GM19397 (cell line): ENCODE measurements at regions not wholly inside any gene's neighbourhood (a gene's known extent, or its start where the extent isn't known, plus 50 kb on each side); places are given as distances from the start of the nearest gene placed in this dataset.

Experiments
- ATAC-seq: cut with Tn5 transposase; IDR thresholded peaks from one replicate; pipeline ENCODE4 v1.9.1; 2021; ENCODE audit warnings: mild to moderate bottlenecking, moderate library complexity; ENCODE audit not compliant: unreplicated experiment

DNA sequence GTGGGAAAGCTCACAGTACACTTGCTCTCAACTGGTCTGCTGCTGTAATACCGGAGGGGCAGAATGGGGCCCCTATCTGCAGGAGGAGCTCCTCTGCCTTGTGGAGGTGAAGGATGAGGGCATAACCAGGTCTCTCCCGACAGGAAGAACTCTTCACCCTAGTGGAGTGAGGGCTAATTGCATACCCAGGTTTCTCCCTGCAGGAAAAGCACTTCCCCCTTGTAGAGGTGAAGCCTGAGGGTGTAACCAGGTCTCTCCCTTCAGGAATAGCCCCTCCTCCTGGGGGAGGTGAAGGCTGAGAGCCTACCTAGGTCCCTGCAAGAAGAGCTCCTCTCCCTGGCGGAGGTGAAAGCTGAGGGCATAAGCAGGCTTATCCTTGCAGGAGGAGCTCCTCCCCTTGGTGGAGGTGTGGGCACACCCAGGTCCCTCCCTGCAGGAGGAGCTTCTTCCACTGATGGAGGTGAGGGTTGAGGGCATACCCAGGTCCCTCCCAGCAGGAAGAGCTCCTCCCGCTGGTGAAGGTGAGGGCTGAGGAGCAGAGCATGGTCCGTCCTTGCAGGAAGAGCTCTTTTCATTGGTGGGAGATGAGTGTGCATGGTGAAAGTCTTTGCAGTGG, 954.1 kb downstream of the NLGN4Y start:
- no peak for ATAC-seq

DNA sequence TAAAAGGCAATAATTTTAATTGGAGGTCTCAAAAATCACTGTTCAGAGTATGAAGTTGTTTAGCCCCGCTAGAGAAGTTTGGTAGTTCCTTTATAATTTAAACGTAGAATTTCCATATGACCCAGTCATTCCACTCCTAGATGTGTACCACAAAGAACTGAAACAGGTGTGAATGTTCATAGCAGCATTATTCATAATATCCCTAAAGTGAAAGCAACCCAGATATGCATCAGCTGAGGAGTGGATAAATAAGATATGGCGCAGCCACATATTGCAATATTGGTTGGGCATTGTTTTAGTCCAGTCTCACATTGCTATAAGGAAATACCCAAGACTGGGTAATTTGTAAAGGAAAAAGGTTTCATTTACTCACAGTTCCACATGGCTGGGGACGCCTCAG, 976.2 kb downstream of the NLGN4Y start:
- no peak for ATAC-seq

DNA sequence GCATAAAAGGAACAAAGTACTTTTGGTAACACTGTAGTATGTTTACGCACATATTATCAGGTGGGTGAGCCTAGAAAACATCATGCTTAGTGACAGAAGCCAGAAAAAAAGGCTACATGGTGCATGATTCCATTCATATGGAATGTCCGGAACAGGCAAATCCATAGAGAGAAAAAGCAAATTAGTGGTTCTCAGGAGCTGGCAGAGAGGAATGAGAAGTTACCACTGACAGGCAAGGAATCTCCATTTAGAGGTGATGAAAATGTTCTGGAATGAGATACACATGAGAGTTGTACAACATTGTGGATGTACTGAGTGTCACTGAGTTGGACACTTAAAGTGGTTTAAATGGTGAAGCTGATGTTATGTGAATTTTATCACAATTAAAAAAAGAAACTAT, 976.9 kb downstream of the NLGN4Y start:
- ATAC-seq: no peak

DNA sequence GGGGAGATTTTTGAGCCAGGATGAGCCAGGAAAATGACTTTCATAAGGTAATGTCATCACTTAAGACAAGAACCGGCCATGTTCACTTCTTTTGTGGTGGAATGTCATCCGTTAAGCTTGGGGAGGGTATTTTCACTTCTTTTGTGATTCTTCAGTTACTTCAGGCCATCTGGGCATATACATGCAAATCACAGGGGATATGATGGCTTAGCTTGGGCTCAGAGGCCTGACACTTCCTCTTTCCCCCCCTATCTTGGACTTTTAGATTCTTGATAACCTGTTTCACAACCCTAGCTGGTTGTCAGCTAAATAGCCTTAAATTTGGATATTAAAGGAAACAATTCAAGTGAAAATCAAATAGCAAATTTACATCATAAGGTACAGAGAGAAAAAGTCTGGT, 986.0 kb downstream of the NLGN4Y start:
- ATAC-seq: no peak

DNA sequence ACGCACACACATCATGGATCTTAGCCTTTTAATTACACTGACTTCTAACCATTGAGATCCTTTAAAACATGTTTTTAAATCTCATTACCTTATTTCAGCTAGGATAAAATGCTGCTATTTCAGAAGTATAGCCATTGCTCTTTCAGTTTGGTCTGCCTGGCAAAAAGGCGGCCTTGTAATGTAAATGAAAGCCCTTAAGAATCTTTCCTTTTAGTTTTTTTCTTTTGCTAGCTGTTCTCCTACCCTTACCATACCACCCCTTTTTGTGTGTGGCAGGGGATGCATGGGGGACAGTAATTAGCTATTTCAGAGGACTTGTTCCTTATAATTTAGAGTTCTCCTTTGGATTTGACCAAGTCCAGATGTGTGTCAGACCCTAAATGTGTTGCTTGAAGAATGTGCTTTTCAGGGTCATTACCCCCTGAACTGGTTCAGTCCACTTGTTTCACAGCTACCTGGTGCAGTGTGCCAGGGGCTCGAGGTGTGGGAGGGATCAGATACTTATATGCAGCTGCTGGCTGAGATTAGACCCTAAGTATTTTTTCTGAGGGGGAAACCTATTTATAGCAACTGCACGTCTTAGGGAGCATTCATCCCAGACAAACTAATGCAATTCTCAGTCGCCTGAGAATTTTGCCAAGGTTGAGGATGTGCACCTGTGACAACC, 986.8 kb downstream of the NLGN4Y start:
- ATAC-seq: no peak

DNA sequence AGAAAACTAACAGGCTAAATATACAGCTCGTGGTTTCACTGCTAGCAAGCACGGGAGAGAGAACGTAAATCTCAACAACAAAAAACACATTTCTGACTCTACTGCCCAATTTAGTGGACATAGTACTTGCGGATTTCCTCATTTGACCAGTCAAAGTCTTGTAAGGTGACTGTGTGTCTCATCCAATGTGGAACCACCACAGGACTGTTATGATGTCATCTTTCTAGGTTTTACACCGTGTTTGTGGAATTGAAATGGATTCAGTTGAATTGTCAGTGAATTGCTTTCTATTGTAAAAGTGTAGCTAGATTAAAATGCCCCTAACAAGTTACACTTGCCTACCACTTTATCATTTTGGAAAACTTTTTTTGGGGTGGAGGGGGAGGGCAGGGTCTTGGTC, 1010.8 kb downstream of the NLGN4Y start:
- no peak for ATAC-seq

DNA sequence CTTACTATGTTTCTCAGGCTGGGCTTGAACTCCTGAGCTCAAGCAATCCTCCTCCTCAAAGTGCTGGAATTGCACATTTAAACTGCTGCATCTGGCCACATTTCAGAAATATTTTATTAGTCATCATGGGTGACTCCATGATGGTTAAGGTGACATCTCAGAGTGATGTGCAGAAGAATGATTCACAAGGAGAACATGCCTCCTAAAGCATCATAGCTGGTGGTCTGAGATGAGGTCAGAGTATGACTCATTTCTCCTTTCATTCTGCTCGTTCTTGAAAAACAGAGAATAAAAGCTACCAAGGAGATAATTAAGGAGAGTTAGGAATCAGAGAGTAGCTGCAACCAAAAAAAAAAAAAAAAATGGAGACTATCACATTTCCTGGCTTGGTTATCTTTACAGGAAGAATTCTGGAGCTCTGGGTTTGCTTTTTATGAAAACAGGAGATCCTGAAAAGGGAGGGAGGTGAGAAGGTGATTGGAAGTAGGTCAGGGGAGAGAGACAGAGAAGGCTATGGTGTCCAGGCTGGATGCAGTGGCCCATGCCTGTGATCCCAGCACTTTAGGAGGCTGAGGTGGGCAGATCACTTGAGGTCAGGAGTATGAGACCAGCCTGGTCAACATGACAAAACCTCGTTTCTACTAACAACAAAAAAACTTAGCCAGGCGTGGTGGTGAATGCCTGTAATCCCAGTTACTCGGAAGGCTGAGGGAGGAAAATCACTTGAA, 1011.6 kb downstream of the NLGN4Y start:
- ATAC-seq: no peak

DNA sequence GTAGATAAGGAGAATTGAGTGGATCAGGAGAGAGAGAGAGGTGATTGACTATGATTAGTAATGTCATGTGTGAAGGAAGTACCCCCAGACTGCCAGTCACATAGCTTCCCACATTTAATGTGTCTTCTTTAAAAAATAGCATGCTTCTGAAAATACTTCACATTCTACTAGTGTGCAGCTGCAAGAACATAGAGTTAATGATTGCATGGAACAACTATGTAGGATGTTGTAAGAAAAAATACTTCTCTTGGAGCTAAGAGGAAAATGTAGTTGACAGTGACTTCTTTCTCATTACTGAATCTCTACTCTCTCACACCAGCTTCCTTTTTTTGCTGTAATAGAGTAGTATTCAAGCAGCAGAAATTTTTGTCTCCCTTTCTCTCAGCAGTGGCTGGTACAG, 1016.2 kb downstream of the NLGN4Y start:
- no peak for ATAC-seq

DNA sequence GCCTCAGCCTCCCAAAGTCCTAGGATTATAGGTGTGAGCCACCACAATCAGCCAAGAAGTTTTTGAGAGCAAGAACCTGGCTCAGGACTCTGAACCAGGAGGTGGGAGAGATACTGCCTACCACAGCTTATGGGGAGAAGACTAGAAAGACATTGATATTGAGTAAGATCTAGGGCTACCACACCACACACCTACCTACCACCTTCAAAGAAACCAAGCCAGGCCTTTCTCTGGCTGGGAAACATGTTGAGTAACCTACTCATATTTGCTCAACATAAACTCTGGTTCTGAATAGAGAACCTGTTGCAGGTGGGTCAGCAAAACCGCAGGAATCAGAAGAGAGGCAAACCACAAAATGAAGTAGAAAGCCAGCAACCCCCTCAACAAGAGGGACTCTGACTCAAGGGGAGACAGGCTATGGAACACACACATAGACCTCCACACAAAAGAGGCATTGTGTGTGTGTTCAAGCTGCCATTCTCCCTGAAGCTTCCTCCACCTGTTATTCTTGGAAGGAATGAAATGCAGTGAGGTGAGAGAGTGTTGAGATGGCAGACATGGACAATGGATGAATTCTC, 1021.9 kb downstream of the NLGN4Y start:
- no peak for ATAC-seq

DNA sequence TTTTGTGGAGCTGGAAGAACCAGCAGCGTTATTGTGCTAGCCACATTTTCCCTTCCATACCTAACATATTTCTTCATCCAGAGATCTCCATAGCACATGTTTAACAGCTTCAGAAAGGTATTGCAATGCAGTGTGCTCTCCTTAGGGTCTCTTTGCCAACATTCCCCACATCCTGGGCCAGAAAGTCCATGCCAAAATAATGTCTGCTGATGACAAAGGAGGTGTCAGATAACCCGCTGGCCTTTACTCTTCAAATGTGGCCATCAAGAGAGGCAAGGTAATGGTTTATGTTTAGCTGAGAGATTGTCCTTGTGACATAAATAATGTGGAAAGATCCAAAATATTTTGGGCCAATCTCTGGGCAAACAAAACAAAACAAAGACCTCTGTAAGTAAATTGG, 1027.7 kb downstream of the NLGN4Y start:
- ATAC-seq: no peak

DNA sequence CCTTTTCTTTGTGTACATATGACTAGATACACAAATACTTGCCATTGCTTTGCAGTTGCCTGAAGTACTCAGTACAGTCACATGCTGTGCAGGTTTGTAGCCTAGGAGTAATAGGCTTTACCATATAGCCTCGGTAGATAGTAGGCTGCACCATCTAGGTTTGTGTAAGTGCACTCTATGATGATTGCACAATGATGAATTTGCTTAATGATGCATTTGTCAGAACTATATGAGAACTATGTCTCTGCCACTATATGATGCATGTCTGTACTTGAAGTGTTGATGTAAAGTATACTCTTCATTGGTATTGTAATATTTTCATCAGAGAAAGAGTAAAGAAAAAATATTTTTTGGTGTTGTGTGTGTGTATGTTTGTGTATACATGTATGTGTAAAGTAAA, 1030.7 kb downstream of the NLGN4Y start:
- ATAC-seq: no peak

DNA sequence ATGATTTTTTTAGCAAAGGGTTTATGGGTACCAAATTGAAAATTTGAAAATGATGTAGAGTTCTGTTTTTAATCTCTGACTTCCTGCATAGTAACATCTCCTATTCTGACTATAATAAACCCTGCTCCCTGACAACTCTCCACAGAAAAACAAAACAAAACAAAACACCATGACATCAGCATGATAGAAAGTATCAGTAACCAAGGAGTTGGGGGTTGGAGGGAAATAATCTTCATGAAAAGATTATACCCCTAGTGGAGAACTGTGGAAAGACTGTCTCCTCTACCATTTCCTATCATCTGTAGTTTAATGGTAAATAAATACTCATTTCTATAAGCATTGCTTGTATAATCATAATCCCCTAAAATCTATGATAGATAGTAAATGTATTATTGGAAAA, 1034.8 kb downstream of the NLGN4Y start:
- no peak for ATAC-seq

DNA sequence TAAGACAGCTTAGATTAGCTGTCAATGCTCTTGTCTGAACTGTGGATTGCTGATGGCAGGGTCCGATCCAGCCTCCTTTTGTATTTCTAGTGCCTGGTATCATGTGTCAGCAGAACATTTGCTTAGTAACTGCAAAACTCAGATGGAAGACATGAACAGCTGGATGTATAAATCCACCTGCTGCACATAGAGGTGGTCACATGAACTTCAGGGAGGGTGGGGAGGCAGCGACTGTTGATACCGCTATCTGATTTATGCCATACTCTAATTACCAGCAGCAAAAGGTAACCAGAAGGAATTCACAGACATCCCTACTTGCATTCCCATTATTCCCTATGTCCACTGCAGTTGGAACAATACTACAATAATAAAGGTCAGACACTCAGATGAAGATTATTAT, 1036.5 kb downstream of the NLGN4Y start:
- ATAC-seq: no peak

DNA sequence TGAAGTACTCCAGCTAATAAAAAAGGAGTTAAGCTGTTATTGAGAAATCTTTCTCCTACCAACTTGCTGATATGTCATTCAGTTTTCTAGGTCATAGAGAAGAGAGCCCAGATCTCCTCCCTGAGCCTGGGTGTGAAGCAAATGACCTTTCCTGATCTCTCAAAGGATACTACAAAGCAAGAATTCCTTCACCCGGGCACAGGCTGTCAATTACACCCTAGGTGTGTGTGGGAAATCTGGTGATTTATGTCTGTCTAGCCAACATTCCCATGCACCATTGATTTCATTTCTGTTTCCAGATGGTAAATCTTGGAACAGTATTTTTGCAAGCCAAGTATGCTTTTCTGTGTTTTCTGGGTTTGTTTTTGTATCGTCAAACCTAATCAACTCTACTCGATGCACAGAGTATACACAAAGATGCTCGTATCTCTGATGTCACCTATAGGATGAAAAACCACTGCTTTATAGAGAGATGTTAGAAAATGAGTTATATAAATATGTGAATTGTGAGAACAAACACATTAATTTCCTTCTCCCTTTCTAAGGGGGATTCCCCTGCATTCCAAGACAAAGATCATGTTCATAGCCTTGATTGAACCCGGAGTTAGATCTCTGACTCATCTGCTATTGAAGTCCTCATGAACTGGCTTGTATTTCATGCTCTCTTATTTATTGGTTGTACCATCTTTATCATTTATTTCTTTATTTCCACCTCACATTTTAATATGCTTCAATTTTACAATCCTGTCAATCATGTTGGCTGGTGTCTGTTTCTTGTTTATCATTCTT, 1037.4 kb downstream of the NLGN4Y start:
- no peak for ATAC-seq

DNA sequence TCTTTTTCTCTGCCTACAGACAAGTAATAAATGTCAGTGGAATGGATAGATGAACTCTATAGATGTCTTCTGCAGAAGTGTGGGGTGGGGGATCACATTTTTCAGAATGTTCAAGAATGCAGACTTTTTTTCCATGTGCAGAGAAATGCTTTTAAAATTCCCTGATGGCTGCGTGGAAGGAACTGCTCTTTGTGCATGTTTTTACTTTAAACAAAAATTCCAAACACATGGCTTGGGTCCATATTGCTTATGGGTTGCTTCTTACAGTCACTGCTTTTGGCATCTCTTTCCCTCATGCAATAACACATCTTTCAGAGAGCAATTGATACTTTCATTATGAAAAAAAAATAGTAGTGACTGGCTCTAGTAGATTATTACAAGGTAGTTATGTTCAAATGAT, 1053.6 kb downstream of the NLGN4Y start:
- ATAC-seq: no peak

DNA sequence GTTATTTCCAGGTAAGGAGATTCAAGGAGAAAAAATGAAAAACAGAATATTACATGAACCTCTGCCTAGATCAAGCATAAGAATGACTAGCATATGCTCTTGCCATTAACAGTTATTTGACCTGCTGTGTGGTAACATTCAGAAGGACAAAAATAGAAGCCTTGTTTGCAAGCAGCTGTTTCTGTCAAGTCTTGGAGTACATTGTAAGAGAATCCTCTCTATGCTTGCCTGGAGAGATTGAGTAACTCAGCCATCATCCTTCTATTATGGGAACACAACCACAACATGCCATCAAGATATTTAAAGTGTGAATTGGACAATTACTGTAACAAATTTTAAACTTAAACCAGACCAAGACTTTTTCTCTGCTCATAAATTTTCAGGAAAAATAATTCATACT, 1054.4 kb downstream of the NLGN4Y start:
- no peak for ATAC-seq

DNA sequence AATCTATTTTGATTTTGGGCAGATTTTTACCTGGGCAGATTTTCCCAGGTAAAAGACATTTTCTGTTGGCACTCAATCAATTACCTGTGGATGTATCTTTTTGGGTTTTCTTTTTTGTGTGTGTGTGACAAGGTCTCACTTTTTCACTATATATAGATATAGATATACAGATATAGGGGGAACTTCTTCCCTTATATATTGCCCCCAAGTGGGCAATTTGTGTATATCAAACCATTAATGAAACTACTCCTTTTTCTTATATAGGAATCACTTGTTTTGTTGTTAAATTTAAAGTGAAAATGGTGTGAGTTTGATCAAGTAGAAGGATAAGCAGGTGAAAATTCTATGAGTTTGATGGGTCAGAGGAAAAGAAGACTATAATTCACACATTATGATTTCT, 1054.9 kb downstream of the NLGN4Y start:
- no peak for ATAC-seq

DNA sequence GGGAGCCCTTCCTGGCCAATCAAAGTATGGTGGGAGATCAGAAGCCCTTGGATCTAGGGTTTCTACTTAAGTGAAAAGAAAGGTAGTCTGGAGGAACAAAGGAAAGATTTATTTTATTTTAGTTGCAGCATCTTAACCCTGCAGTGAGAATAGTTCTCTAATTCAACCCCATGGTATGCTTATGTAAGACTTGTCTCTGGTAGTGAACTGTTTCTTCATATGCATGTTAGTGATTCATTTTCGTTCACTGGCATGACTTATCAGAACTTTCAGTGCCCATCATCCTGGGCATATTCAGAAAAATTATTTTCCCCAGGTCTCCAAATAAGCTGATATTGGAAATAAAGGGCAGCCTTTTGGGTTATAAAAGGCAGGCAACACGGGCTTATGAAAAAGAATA, 1058.8 kb downstream of the NLGN4Y start:
- ATAC-seq: no peak

DNA sequence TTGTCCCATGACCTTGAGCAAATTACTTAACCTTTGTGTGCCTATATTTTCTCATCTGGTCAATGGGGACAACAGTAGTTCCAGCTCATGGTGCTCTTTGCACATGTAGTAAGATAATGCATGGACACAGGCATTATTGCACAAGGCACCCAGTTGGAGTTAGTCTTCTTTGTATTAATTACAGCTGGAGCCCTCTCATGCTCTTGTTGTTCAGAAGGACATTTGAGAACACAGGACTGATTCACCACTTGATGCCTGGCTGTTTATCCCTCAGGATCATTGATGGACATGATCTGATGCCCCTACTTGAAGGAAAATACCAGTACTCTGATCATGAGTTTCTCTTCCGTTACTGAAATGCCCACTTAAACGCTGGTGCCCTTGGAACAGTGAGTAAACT, 1068.6 kb downstream of the NLGN4Y start:
- ATAC-seq: no peak

DNA sequence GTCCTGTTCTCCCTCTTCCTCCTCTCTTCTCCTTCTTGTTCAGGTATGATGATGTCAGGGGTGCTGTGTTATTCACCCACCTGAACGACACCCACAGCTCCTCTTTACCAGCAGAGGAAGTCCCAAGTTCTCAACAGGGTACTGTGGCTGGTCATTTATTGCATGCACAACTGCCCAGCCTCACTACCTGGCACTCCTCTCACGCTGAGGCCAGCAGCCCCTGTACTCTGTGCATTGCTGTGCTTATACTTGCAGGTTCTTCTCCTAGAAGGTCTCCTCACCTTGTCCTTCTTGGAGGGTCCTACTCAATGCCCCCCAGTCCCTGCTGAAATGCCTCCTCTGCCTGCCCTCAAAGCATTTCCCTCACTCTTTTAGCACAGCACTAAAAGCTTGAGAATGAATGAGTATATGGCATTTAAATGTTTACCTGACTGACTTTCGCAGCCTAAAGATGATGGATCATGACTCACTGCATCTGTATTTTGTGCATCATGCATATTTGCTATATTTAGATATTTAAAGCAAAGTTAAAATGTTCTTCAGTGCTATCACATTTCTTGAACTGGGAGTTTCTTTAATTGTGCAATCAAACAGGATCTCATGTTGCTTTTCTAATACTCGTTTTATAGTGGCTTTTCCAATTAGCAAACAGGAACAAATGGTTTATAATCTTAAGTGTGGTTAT, 1069.3 kb downstream of the NLGN4Y start:
- ATAC-seq: no peak

DNA sequence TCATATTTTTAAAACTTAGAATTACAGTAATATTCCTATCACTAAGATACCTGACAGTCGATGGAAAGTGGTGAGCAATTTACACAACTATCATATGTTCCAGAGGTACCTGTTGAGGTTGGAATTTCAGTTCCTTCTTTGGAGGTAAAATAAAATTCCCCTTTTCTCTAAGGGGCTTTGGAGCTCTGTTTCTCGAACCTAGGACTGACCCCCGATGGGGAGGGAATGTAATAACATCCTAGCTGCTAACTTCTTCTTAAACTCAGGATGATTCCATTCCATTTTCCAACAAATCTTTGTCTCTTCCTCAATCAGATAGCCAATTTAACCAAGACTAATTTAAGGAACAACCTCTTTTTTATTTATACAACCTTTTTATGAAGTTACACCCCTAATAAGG, 1069.8 kb downstream of the NLGN4Y start:
- ATAC-seq: no peak
